Suppressor macrophage treated with lipopolysaccharide for 4 hours (primary cell): ENCODE measurements at regions not wholly inside any gene's neighbourhood (a gene's known extent, or its start where the extent isn't known, plus 50 kb on each side); places are given as distances from the start of the nearest gene placed in this dataset.
"Not testable (repeated sequence)": the region's sequence is repeated elsewhere in the genome, so short reads cannot be mapped to it uniquely, and the experiment has no call there.

Source experiments
- DNase-seq: peaks from one replicate; pipeline ENCODE4 v3.0.0-alpha.2; 2020

GRCh38 chr21:13907385-13907784 lies 297.8 kb downstream of the POTED start:
- not testable (repeated sequence) for DNase-seq

GRCh38 chr21:13896596-13897247 lies 287.1 kb downstream of the POTED start:
- DNase-seq = not testable (repeated sequence)

GRCh38 chr21:13893617-13894016 lies 284.0 kb downstream of the POTED start:
- not testable (repeated sequence) for DNase-seq

GRCh38 chr21:13893025-13893424 lies 283.4 kb downstream of the POTED start:
- not testable (repeated sequence) for DNase-seq

GRCh38 chr21:13892146-13892751 lies 282.7 kb downstream of the POTED start:
- not testable (repeated sequence) for DNase-seq

- DNase-seq = not testable (repeated sequence)
Observed at GRCh38 chr21:13889176-13889575, 279.6 kb downstream of the POTED start.

GRCh38 chr21:13883641-13884395 lies 274.2 kb downstream of the POTED start:
- DNase-seq = not testable (repeated sequence)

GRCh38 chr21:13877503-13877902 lies 267.9 kb downstream of the POTED start:
- not testable (repeated sequence) for DNase-seq

GRCh38 chr21:13876999-13877398 lies 267.4 kb downstream of the POTED start:
- not testable (repeated sequence) for DNase-seq

- not testable (repeated sequence) for DNase-seq
Observed at GRCh38 chr21:13874001-13874400, 264.4 kb downstream of the POTED start.

GRCh38 chr21:13854638-13855037 lies 245.1 kb downstream of the POTED start:
- no peak for DNase-seq

GRCh38 chr21:13850808-13851207 lies 241.2 kb downstream of the POTED start:
- DNase-seq = not testable (repeated sequence)

- not testable (repeated sequence) for DNase-seq
Observed at GRCh38 chr21:13849489-13849888, 239.9 kb downstream of the POTED start.

GRCh38 chr21:13846718-13847117 lies 237.1 kb downstream of the POTED start:
- DNase-seq = not testable (repeated sequence)

- not testable (repeated sequence) for DNase-seq
Observed at GRCh38 chr21:13844574-13844973, 235.0 kb downstream of the POTED start.

GRCh38 chr21:13843081-13843480 lies 233.5 kb downstream of the POTED start:
- not testable (repeated sequence) for DNase-seq

- DNase-seq = not testable (repeated sequence)
Observed at GRCh38 chr21:13827666-13828065, 218.1 kb downstream of the POTED start.

- no peak for DNase-seq
Observed at GRCh38 chr21:13827201-13827600, 217.6 kb downstream of the POTED start.

- DNase-seq = not testable (repeated sequence)
Observed at GRCh38 chr21:13826511-13826910, 216.9 kb downstream of the POTED start.

GRCh38 chr21:13825218-13825778 lies 215.7 kb downstream of the POTED start:
- DNase-seq = not testable (repeated sequence)

GRCh38 chr21:13820286-13820685 lies 210.7 kb downstream of the POTED start:
- not testable (repeated sequence) for DNase-seq

- not testable (repeated sequence) for DNase-seq
Observed at GRCh38 chr21:13812191-13812590, 202.6 kb downstream of the POTED start.

- not testable (repeated sequence) for DNase-seq
Observed at GRCh38 chr21:13810559-13810958, 201.0 kb downstream of the POTED start.
